Esophagus squamous epithelium (tissue), 5 donors: ENCODE measurements at regions not wholly inside any gene's neighbourhood (a gene's known extent, or its start where the extent isn't known, plus 50 kb on each side); places are given as distances from the start of the nearest gene placed in this dataset.

Experiments
- DNase-seq: peaks from one replicate; lab custom pipeline; 2025; lab: John Stamatoyannopoulos, UW
- H3K27ac ChIP-seq, 4 donors: fragments of 200-600 bp; sonication (generic); one replicate each; pipeline ENCODE4 v1.5.1; 2016 to 2019; ENCODE audit warnings: mild to moderate bottlenecking in 1 of 4
- H3K27me3 ChIP-seq, 4 donors: fragments of 200-600 bp; sonication (generic); 1 replicate in 3 of 4; 2 replicates in 1 of 4; pipeline versions ENCODE4 v1.5.1 to v1.6.0; 2017 to 2021; ENCODE audit warnings: antibody characterized with exemption in 1 of 4
- H3K36me3 ChIP-seq, 3 donors: fragments of 200-600 bp; sonication (generic); one replicate each; pipeline ENCODE4 v1.5.1; 2016 to 2019
- H3K4me1 ChIP-seq, 3 donors: fragments of 200-600 bp; sonication (generic); one replicate each; pipeline ENCODE4 v1.5.1; 2017 to 2019
- H3K4me3 ChIP-seq, 4 donors: fragments of 200-600 bp; sonication (generic); 1 replicate in 3 of 4; 2 replicates in 1 of 4; pipeline ENCODE4 v1.5.1; 2016 to 2019; ENCODE audit warnings: mild to moderate bottlenecking in 2 of 4, moderate library complexity in 1 of 4
- H3K9me3 ChIP-seq, 3 donors: fragments of 200-600 bp; sonication (generic); one replicate each; pipeline ENCODE4 v1.5.1; 2016 to 2019
- POLR2A ChIP-seq, 4 donors: fragments of 450-650 bp; IDR thresholded peaks; one replicate each; pipeline ENCODE4 v1.6.1; 2017; ENCODE audit warnings: antibody characterized with exemption in 4 of 4, mild to moderate bottlenecking in 4 of 4, moderate library complexity in 3 of 4
- WGBS, 2 donors: methylation state at CpG; one replicate each; pipeline ENCODE4 v1.1.5; 2018; 5-methylcytosine and 5-hydroxymethylcytosine counted together
- intact Hi-C: fragments of 100-400 bp; cut with DNase I; formaldehyde crosslinking; loops from one replicate; pipeline ENCODE4 v1.15.0; 2022
- TF ChIP-seq, protein P1 (sequence below), 6 experiments: fragments of 450-650 bp in 4 of 6; fragments of 200-600 bp in 2 of 6; sonication (generic) in 2 of 6; IDR thresholded peaks; one replicate each; pipeline ENCODE4 v1.5.1; 2016 to 2019; ENCODE audit warnings: antibody characterized with exemption in 6 of 6, mild to moderate bottlenecking in 4 of 6, moderate library complexity in 4 of 6
- donor health status: DM: yes; HTN: yes; CAD: no.

DNA sequence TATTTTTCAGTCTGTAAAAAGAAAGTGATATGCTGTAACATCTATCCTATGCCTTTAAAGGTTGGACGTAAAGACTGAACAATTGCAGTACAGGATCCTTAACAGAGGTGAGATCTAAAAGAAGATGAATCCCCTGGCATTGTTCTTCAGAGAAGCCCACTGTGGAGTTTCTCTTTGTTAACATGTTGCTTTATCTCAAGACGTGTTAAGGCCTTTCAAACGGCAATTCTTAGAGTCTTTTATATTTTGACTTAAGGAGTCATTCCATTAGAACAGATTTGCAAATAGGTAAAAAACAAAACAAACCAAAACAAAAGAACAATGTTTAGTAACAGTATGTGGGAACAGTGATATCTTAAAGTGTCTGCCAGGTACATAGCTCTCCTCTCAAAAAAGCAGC is 225.1 kb upstream of the ZP4 start:
- H3K27ac ChIP-seq, result no peak overlapping the region
- WGBS, 2 donors, result 77 to 84% methylated on average over 3 of the region's 3 CpGs
- TF ChIP-seq, protein P1, sequence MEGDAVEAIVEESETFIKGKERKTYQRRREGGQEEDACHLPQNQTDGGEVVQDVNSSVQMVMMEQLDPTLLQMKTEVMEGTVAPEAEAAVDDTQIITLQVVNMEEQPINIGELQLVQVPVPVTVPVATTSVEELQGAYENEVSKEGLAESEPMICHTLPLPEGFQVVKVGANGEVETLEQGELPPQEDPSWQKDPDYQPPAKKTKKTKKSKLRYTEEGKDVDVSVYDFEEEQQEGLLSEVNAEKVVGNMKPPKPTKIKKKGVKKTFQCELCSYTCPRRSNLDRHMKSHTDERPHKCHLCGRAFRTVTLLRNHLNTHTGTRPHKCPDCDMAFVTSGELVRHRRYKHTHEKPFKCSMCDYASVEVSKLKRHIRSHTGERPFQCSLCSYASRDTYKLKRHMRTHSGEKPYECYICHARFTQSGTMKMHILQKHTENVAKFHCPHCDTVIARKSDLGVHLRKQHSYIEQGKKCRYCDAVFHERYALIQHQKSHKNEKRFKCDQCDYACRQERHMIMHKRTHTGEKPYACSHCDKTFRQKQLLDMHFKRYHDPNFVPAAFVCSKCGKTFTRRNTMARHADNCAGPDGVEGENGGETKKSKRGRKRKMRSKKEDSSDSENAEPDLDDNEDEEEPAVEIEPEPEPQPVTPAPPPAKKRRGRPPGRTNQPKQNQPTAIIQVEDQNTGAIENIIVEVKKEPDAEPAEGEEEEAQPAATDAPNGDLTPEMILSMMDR (IDR thresholded peaks at IDR 0.05), result no peak
- TF ChIP-seq POLR2A (IDR thresholded peaks at IDR 0.05), result no peak
- no peak for DNase-seq
- H3K36me3 ChIP-seq, result no peaks in the 10 kb centered on the region
- H3K4me1 ChIP-seq, result no peaks in the 10 kb centered on the region
- no peak overlapping the region for H3K4me3 ChIP-seq
- no peaks in the 10 kb centered on the region for H3K9me3 ChIP-seq
- intact Hi-C loops, result no loop called here
- no peaks in the 10 kb centered on the region for H3K27me3 ChIP-seq

DNA sequence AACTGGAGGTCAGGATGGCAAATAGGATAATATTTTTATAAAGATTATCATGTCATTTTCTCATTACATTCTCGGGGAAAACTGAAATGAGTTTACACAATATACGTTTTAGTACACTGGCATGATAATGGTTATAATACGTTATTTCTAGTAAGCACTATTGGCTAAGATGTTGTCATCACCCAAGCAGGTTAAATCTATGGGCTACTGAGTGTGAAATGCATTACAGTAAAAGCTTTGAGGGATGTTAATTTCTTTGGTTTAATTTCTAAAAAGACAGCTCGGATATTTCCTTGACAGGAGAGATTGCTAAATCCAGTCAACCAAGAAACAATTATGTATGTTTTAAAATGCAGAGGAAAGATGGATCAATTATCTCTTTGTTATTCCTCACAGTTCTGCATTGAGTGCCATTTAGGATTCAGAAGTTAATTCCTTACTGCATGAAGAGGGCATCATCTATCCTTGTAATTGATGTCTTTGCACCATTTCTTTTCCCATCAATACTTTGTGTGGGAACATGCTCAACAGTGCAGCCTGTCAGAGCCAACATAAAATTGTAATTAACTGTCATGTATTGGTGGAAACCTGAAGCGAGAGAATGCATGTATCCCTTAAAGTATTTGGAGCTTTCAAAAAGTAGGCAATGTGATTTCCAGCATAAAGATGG is 222.4 kb upstream of the ZP4 start:
- Histone ChIP-seq H3K4me3 (no peak overlapping the region), H3K9me3 (no peaks in the 10 kb centered on the region), H3K27ac (no peak overlapping the region), H3K27me3 (no peaks in the 10 kb centered on the region), H3K4me1 (no peaks in the 10 kb centered on the region), H3K36me3 (no peaks in the 10 kb centered on the region)
- DNase-seq, result no peak
- intact Hi-C loops, result no loop called here
- TF ChIP-seq, protein P1 (IDR thresholded peaks at IDR 0.05), result no peak
- TF ChIP-seq POLR2A (IDR thresholded peaks at IDR 0.05), result no peak
- 77 to 82% methylated on average over 5 of the region's 5 CpGs for WGBS, 2 donors

DNA sequence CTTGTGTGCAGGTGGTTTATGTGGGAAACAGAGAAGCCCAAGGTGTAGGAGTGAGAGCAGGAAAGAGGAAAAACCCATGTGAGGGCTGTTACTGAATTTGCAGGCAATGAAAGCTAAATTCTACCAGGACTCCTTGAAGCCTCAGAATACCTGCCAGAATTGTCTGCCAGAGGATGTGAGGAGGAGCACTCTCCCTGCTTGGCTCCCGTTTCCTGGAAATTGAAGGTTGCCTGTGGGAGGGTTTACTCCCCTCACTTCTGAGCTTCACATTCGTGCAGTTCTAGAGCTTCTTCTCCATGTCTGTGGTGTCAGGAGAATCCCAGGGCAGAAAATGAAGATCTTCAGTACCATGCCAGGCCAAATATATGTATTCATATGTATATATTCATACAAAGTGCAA is 220.8 kb upstream of the ZP4 start:
- 72 to 73% methylated on average over 2 of the region's 2 CpGs for WGBS, 2 donors
- Histone ChIP-seq H3K4me1 (no peaks in the 10 kb centered on the region), H3K9me3 (no peaks in the 10 kb centered on the region), H3K4me3 (no peak overlapping the region), H3K36me3 (no peaks in the 10 kb centered on the region), H3K27ac (no peak overlapping the region), H3K27me3 (no peaks in the 10 kb centered on the region)
- TF ChIP-seq, protein P1 (IDR thresholded peaks at IDR 0.05), result no peak
- TF ChIP-seq POLR2A (IDR thresholded peaks at IDR 0.05), result no peak
- intact Hi-C loops, result no loop called here
- DNase-seq, result no peak

DNA sequence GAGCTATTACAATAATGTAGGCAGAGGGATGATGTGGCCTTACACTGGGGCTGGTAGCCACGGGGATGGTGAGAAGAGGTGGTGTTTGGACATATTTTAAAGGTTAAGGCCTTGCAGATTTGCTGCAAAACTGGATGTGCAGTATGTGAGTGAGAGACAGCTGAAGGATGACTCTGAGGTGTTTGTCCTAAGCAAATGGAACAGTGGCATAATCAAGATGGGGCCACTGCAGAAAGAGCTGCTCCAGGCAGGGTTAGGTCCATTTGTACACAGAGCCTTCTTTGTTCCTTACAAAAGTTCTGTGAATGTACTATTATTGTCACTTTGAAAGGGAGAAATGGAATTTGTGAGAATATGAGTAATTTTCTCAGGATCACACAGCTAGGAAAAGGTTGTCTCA is 220.4 kb upstream of the ZP4 start:
- no peaks in the 10 kb centered on the region for H3K4me1 ChIP-seq
- H3K4me3 ChIP-seq, result no peak overlapping the region
- H3K9me3 ChIP-seq, result no peaks in the 10 kb centered on the region
- no peak for DNase-seq
- intact Hi-C loops, result no loop called here
- no peaks in the 10 kb centered on the region for H3K36me3 ChIP-seq
- no peak for TF ChIP-seq POLR2A (IDR thresholded peaks at IDR 0.05)
- TF ChIP-seq, protein P1 (IDR thresholded peaks at IDR 0.05), result no peak
- 47 to 61% methylated on average over 1 of the region's 1 CpG for WGBS, 2 donors
- H3K27ac ChIP-seq, result no peak overlapping the region
- no peaks in the 10 kb centered on the region for H3K27me3 ChIP-seq

DNA sequence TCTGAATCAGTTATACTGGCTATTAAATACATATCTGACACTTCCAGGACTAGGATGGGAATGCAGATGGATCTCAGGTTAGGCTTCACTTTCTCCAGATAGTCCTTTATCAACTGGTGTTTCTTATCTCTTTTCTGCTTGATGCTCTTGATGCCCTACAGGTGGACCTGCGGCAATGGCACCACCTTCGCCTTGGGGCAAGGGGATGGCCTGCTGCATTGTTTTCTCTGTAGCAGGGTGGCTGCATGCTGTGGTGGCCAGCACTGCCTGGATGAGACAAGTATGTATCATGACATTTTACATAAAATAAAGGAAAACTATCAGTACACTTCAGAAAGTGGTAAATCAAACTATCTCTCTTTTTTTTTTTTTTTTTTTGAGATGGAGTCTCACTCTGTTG is 217.7 kb upstream of the ZP4 start:
- DNase-seq, result no peak
- Histone ChIP-seq H3K27ac (no peak overlapping the region), H3K9me3 (no peaks in the 10 kb centered on the region), H3K4me1 (no peaks in the 10 kb centered on the region), H3K36me3 (no peaks in the 10 kb centered on the region), H3K4me3 (no peak overlapping the region), H3K27me3 (no peaks in the 10 kb centered on the region)
- intact Hi-C loops, result no loop called here
- 95 to 100% methylated on average over 2 of the region's 2 CpGs for WGBS, 2 donors
- no peak for TF ChIP-seq POLR2A (IDR thresholded peaks at IDR 0.05)
- TF ChIP-seq, protein P1 (IDR thresholded peaks at IDR 0.05), result no peak
